HG03060 (cell line): ENCODE measurements at regions not wholly inside any gene's neighbourhood (a gene's known extent, or its start where the extent isn't known, plus 50 kb on each side); places are given as distances from the start of the nearest gene placed in this dataset.

Experiments used
- ATAC-seq: cut with Tn5 transposase; IDR thresholded peaks from one replicate; pipeline ENCODE4 v1.9.1; 2021; ENCODE audit warnings: low read depth, moderate number of reproducible peaks; ENCODE audit not compliant: unreplicated experiment

DNA sequence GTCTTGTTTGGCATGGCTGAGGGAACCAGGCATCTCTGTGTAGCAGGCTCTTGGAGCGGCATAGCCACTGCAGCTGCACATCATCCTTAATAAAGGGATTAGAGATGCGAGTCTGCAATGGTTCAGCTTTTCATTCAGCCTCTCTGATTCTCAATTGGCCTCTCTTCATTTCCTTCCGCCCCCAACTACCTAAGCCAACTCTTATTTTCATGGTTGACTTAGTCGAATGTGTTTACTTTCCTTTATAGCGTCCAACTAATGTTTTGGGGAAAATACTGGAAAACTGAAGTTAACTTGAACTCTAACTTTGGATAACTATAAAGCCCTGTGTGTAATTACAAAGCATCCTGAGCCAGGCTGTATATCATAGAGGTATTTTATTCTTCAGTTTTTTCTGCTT is 202.2 kb upstream of the KIAA1217 start:
- ATAC-seq = no peak

GRCh38 chr10:24007359-24007758 is 201.6 kb upstream of the KIAA1217 start:
- no peak for ATAC-seq

DNA sequence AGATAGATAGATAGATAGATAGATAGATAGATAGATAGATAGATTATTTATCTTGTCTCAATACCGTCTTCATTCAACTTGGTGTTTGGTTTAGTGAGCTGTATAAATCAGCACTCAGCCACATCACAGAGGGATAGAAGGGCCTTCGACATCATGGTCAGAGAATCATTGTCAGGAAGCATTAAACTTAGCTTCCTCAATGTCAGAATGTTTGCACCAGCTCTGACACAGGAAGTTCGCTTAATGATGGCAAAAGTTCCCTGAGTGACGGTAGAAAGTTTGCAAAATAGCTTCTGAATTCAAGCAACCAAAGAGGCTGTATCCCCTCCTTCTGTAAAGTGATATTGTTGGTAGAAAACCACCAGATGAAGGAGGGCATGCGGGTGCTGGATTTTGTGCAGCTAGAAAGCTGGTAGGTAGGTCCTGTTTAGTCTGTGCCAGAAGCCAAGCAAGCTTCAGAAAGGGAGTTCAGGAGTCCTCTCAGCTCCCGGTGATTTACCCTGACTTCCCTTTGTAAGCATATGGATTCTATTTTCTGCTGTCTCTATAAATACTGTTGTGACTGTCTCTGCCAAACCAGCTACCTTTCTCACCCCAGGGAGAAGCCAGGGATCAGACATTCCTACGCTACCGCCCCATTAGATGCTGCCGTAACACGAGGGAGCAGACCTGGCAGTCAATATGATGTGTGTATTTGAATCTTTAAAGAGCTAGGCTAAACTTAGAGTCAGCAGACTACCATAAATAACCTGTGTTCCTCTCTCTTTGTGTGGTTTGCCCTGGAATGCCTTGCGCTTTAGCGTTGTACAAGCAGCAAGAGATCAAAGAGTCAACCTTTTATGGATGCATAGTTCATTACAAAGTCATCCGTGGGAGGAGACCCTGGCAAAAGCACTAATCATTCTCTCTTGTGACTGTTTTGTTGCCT is 200.5 kb upstream of the KIAA1217 start:
- no peak for ATAC-seq

DNA sequence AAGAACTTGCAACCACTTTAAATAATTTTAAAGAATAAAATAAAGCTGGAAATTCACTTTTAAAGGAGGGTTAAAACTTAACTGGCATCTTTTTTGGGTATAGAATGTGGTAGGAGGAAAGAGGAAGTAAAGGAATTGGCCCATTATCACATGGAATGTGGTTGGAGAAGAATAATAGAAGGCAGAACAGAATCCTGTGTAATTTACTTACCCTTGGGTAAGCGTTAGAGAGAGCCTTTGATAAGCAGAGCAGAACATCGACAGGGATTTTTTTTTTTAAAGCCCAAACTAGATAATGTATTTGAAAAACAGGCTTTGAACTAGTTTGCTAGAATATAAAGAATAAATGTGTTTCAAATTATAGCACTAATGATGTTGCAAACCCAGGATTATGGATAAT is 199.8 kb upstream of the KIAA1217 start:
- ATAC-seq = no peak

DNA sequence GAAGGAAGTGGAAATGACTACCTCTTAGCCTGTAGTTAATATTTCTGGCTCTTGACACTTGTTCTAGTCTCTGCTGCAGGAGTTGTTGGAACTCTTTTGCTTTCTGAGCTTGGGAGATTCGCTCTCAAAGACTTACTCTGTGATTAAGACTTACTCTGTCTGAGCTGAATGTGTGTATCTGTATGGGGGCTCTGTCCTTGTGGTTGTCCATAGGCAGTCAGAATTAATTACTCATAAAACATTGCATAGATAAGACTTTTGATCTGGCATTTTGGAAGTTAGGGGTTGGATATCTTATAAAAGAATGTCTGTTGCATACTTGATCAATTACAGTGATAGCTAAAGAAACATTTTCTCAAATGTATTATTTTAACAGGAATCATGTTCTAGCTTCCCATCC is 199.2 kb upstream of the KIAA1217 start:
- no peak for ATAC-seq

- no peak for ATAC-seq
Measured at GRCh38 chr10:24010436-24010970, 198.4 kb upstream of the KIAA1217 start.

DNA sequence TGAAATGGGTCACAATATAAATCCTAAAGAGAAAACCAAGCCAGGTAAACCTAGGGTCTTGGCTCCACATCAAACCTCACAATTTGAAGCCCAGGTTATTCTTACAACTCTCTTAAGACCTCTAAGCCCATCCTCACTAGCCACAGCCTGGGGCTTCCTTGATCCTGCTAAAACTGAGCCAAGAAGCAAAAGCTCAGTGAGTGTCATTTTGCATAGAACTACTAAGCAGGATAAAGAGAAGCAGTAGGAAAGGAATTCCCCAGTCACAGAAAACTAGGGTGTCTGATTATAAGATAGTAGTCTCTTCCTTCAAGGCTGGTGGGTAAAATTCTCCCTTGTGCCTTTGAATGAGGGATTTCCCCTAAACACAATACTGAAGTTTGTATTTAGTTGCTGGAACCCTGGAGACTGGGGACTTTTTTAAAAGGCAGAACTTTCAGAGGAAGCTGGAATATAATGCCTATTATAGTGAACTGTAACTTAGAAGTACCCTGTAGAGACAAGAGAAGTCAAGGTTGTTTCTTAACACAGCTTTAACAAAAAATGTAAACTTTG is 196.6 kb upstream of the KIAA1217 start:
- no peak for ATAC-seq

- no peak for ATAC-seq
Measured at GRCh38 chr10:24027107-24027506, 181.8 kb upstream of the KIAA1217 start.

GRCh38 chr10:24034571-24034970 is 174.4 kb upstream of the KIAA1217 start:
- ATAC-seq = no peak

- ATAC-seq = no peak
Measured at GRCh38 chr10:24035761-24036160, 173.2 kb upstream of the KIAA1217 start.

GRCh38 chr10:24039315-24039714 is 169.6 kb upstream of the KIAA1217 start:
- no peak for ATAC-seq

GRCh38 chr10:24039897-24040296 is 169.0 kb upstream of the KIAA1217 start:
- ATAC-seq = no peak

DNA sequence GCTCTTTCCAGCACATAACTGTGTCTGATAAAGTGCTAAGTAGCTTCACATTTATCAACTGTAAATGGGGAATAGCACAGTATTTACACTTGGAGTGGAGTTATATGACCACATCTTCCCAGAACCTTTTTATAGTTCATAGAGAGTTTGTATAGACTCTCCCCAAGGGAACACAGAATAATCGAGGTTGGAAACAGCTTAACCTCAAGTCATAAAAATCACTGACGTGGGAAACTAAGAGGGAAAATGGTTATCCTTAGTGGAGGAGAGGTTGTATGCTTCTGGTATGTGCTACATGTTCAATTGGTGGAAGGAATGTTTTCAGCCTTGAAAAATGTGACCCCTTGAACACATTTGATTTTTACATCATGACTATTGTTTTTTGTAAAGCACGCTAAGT is 167.9 kb upstream of the KIAA1217 start:
- no peak for ATAC-seq

- ATAC-seq = no peak
Measured at GRCh38 chr10:24041834-24042233, 167.1 kb upstream of the KIAA1217 start.

DNA sequence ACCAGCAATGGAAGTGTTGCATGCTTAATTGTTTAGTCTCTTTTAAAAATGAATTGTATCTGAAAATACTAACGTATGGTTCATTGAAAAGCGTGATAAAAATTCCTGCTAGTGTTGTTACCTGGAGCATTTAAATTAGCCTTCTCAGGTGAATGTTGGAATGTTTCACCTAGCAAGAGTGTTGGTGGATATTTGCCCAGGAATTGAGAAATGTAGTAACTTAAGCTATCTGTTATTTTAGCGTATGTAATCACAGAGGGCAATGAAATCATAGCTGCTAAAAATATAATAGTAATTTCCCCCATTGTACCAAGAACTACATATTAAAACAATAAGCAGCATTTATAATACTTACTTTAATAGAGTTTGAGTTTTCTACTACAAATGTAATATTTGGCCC is 166.1 kb upstream of the KIAA1217 start:
- no peak for ATAC-seq

DNA sequence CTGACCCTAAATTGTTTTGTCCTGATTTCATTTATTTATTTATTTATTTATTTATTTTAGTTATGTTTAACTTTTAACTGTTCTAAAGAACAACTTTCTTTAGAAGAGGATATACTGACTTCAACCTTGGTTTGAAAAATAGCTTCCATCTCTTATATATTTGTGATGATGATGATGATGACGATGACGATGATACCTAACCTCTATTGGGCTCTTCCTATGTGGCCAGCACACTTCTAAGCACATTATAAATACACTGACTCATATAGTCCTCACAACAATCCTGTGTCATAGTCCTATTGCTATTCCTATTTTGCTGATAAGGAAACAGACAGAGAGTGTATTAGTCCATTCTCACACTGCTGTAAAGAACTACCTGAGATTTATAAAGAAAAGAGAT is 162.9 kb upstream of the KIAA1217 start:
- no peak for ATAC-seq

DNA sequence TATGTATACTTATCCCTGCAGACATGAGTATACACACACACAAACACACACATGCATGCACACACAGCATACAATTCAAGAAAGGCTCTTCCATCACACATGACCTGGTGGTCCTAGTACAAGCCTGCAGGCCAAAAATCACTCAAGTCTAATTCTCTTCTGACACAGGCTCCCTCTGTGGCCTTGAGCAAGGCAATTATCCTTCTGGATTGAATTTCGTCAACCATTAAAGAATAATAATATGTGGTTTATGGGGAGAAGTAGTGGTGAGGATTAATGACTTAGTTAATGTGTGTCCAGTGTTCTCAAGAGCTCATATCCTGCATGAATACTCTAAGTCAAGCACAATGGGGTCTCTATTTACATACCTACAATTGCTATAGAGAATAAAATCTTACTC is 161.8 kb upstream of the KIAA1217 start:
- ATAC-seq = no peak

- no peak for ATAC-seq
Measured at GRCh38 chr10:24054421-24054820, 154.5 kb upstream of the KIAA1217 start.

- ATAC-seq = no peak
Measured at GRCh38 chr10:24080207-24080606, 128.7 kb upstream of the KIAA1217 start.

DNA sequence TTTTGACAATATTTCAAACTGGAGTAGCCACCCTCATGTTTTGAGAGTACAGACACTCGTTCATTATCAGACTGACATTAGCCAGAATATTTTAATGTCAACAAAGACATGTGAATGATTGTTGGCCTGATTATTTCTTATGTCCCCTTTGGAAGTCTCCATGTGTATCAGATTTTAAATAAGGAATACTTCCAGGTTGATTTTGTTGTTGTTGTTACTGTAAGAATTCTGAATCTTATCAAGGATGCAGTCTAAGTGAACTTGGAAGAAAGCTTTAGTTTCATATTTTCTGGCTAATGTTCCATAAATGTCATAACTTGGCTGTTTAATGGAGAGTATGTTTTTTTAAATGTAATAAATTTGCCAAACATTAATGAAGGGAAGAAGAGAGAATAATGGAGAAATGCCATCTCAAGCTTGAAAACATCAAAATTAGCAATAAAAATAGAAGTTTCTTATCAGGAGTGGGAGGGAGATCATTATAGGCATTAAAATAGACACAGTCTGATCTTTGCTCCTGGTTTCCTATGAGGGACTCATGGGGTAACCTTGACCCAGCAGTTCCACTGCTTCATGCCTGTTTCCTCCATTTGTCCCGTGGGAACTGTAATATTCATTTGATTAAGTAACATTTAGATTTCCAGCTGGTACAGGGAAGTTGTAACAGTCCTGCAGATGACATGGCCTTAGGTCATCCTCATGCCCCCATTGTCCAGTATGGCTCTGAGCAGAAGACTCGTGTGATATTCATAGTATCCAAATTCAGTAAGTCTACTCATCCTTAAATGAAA is 122.4 kb upstream of the KIAA1217 start:
- no peak for ATAC-seq

DNA sequence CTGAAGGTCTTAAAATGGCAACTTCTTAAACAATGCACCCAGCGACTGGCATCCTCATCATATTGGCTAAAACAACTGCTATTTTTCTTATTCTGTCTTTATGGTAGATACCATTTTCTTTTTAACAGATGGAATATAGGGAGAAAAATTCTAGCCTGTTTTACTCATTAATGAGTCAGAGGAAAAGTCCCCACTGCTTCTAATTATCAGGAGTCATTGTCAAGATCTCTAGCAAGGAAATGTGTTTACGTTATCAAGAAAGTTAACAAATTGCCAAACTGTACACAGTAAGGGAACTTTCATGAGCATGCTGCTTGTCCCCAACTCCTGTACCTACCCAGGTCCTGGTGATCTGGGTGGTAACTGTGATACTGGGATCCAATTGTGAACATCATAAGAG is 117.7 kb upstream of the KIAA1217 start:
- ATAC-seq = no peak
